GM21367 (cell line): ENCODE measurements at regions not wholly inside any gene's neighbourhood (a gene's known extent, or its start where the extent isn't known, plus 50 kb on each side); places are given as distances from the start of the nearest gene placed in this dataset.
"Not testable (repeated sequence)": the region's sequence is repeated elsewhere in the genome, so short reads cannot be mapped to it uniquely, and the experiment has no call there.

Experiments
- ATAC-seq: cut with Tn5 transposase; IDR thresholded peaks from one replicate; pipeline ENCODE4 v1.9.1; 2021; ENCODE audit not compliant: unreplicated experiment

DNA sequence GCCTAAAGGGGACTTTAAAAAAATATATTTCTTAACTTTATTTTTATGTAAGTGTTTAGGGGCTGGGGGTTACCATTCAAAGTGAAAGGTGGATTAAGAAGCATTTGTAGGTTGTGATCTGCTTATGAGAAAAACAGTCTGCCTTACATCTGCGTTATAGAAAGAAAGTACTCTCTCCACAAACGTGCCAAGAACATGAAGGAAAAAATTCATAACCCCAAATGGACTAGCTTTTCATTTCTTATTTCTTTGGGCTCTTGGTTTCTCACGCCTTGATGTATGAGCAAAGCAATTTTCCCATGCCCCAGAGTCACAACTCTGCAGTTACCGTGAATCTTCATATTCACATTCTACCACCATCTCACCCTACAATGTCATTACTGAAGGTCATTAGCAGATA lies 1165.1 kb upstream of the ADGRL4 start:
- ATAC-seq = no peak

DNA sequence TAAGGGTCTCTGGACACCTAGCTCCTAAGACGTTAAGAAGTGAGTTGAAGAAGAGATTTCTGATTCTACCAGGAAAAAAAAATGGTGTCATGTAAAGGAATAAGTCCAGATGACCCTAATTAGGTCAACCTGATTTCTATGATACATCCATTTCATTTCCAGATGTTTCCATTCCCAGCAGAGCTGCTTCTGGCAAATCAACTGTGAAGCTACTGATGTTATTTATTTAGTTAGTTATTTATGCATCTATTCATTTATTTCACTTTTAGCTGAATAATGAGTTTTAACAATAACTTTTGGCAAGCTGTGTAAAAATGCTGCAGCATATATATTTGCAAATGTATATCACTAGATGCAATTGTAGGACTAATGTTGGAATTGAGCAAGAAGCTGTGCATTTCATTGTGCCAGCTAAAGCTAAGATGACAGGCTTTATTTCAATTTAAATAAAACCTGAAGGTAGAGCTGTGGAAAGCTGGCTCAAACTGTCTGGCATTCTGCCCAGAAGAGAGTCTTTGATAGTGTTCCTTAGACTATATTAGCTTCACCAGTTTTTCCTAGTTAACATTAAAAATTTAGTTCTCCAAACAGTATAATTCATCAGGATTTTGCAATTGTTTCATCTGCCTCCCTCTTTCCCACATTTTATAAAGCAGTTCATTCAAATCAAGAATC lies 1164.4 kb upstream of the ADGRL4 start:
- ATAC-seq = no peak

DNA sequence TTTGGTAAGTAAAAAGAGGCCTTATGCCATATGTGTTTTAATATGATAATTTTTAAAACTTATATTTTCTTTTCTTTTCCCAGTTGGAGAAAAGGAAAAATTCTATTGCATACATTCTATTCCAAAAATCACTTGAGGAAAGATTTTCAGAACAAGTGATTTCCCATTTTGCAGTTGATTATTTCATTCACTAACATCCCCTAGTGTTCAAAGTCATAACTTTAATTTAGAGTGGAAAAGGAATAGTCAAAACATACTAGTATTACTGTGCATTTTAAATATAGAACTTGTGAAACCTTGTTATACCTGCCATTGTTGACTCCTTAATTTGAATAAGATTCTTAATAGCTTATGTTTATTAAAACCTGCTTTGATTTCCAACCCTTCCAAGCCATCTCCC lies 1157.6 kb upstream of the ADGRL4 start:
- no peak for ATAC-seq

DNA sequence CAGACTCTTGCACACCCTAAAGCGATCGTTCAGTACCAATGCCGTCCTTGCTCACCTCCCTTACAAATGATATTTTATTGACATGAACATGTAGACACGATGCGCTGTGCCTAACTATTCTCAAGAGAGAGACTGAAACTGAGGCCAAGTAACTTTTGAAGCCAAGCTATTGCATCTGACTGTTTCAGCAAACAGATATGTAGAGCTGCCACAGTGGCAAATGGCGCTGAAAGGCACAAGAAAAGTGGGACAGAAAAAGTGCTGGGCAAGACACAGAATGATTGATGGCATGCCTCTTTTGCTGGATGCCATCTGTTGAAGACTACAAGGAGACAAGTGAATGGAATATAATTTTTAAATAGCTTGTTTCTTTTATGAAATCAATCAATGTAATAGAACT lies 1157.2 kb upstream of the ADGRL4 start:
- no peak for ATAC-seq

DNA sequence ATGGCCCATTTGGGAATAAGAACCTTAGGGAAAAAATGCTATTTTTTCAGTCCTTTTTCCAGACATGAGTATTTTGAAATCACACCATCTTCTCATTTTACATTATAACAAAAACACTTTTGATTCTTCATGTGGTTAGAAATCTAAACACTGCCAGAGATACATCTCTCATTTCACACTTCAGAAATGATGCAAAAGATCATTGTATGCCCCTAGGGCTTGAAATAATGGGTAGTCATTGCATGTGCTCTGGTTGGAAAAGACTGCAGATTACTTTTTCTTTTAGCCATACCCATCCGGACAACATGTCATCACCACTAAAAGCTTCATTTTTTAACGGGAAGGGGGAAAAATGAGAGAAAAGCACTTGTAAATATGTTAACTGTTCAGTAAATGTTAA lies 1152.2 kb upstream of the ADGRL4 start:
- no peak for ATAC-seq

GRCh38 chr1:80158266-80158665 lies 1151.7 kb upstream of the ADGRL4 start:
- ATAC-seq = no peak

DNA sequence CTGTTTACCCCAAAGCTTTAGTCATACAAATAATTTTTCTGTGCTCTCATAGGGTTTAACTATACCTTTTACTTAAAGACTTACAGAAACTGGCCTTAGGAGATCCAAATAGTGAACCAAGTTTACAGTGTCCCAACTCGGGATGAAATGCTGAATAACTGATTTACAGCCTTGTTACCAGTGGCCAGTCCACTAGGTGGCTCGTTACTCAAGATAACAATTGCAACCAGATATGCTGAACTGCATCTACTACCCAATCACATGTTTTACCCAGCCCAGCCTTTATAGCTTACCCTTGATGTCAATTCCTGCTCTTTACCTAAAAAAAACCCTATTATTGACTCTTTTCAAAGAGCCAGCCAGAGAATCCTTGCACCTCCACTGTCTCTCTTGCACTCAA lies 1148.8 kb upstream of the ADGRL4 start:
- no peak for ATAC-seq

GRCh38 chr1:80154176-80154575 lies 1147.6 kb upstream of the ADGRL4 start:
- no peak for ATAC-seq

- no peak for ATAC-seq
These were observed 1147.2 kb upstream of the ADGRL4 start for GRCh38 chr1:80153762-80154161.

DNA sequence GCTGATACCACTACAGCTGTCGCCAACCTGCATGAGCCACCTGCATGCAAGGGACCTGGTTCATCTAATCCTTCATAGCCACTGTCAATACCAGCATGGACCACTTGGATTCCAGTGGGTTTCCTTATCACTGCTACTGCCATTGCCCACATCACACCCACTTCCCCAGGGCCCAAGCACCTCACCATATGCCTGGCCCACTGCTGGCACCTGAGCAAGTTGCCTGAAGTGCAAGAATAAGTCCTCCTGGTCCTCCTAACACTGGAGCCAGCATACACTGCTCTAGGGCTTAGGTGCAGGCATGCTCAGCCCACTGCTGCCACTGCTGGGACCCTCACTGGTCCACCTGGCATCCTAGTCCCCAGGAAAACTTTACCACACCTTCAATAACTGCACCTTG lies 1136.8 kb upstream of the ADGRL4 start:
- ATAC-seq = no peak

DNA sequence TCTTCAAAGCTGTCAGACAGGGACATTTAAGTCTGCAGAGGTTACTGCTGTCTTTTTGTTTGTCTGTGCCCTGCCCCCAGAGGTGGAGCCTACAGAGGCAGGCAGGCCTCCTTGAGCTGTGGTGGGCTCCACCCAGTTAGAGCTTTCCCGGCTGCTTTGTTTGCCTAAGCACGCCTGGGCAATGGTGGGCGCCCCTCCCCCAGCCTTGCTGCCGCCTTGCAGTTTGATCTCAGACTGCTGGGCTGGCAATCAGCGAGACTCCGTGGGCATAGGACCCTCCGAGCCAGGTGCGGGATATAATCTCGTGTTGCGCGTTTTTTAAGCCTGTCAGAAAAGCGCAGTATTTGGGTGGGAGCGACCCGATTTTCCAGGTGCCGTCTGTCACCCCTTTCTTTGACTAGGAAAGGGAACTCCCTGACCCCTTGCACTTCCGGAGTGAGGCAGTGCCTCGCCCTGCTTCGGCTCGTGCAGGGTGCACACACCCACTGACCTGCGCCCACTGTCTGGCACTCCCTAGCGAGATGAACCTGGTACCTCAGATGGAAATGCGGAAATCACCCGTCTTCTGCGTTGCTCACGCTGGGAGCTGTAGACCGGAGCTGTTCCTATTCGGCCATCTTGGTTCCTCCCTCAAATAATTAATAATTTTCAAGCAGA lies 1131.5 kb upstream of the ADGRL4 start:
- ATAC-seq = not testable (repeated sequence)

DNA sequence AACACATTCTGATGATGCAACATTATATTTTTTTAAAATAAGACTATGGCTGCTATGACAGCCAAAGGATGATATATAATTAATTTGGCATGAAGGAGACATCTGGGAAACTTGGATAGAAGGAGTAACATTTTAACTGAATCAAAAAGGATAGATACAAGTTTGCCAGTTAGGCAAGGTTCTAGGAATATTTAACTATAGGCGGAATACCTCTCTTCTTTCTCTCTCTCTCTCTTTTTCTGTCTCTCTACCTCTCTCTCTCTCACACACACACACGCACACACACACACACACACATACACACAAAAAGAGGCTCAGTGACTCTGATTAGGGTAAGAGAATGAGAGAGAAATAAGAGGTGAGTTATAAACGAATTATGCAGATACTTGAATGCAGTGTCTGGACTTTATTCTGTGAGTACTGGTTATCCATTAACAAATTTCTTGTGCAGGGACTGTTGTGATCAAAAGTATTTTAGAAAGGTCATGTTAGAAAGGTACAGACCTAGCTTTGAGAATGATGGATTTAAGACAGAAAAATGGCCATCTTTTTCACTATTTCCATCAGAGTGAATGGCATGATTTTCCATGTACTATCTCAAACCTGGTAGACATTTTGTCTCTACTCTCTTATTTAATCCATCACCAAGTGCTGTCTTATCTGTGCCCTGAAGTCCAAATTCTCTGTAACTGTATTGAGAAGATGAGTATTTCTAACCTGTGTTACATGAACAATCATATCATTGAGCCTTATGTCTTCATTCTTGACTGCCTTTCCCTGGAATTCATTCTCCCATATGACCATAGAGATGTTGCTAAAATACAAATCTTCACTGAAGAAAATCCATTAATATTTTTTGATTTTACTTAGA lies 1106.9 kb upstream of the ADGRL4 start:
- ATAC-seq = no peak

DNA sequence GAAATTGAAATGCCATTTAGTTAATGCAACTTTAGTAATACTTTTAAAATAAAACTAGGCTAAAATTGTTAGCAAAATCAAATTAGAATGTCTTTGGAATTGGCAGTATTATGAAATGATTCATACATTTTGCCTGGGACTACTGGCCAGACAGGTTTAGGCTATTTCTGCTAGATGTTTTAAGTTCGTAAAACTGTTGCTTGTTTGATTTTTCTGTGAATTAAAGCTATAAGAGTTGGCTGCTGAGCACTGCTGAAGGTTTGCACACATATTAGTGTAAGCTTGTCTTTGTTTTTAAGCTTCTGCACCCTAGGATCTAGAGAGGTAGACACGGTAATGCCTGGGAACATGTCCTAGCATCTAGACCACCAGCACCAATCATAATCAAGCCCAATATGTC lies 1094.6 kb upstream of the ADGRL4 start:
- no peak for ATAC-seq

DNA sequence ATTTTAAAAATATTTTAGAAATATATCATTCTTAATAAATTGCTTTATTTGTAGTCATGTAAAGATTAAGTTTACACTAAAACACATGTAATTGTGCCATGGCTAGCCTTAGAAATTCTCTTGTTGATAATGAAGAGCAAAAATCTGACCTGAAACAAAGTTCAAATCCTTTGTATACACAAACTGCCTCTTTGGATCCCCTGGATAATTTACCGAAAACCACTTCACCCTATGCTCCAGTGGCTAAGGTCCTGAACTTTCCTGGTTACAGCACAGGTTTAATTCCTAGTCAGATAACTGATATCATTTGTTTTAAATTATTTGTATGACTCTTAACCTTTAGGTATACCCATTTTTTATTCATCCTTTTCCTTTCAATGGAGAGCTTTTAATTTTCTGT lies 1093.2 kb upstream of the ADGRL4 start:
- no peak for ATAC-seq

DNA sequence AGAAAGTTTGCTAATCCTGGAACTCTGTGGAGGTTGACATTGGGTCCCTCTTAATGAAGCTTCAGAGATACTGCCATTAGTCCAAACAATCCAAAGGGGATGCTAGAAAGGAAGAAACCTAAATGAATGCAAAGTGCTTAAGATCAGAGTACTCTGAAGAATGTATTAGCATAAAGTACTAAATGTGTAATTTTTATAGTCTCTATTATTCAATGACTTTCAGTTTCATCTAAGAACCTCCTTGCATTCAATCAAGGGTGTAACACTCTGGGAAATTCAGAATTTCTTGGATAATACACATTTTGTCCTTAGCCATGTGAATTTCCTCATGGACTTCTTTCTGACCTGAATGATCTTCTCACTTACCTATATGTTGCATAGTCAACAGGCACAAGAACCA lies 1078.5 kb upstream of the ADGRL4 start:
- ATAC-seq = no peak

DNA sequence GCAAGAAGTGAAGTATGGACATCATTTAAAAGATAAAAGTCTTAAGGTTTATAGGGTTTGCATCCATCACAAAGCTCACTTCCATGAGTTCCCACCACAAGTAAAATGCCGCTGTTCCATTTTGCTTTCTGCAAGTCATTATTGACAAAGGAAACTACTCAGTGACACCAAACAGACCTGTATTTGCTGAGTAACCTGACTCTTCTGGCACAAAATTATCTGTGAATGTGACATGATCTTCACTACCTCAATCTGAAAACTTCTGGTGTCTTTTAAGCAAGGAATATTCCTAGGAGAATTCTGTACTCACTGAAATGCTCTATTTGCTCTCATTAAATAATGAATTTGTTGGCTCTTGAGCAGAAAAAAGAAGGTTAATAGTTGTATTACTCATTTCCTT lies 1077.4 kb upstream of the ADGRL4 start:
- ATAC-seq = no peak

DNA sequence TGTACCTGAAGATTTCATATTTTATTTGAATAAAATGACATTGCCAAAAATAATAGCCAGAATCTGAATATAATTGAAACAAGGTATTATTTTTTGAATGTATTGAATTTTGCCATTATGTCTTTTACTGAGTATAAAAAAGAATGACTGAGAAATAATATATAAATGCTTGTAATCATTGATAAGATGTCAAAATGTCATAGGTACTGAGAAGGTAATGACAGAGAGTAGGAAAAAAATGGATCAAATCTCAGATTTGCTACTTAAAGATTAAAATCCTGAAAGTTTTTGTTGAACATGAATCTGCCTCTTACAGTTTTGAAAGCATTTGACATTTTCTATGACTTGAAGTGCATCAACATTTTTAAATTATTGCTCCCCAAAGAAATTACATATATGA lies 1069.9 kb upstream of the ADGRL4 start:
- no peak for ATAC-seq

DNA sequence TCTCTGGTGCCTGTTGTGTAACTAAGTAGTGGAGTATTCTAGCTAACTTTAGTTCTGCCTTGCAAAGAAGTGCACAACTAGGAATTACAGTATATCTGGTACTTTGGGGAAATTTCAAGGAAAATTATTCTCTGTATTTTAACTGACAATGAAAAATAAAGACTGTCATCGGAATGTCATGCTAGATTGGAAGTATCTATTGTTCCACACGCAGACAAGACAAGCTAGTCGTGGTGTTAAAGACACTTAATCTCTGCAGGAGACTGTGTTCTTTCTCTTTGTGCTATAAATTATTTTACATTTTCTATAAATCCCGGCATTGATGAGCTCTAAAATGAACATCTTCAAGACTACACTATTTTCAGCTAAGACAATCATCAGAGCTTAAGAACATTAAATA lies 1068.8 kb upstream of the ADGRL4 start:
- no peak for ATAC-seq

DNA sequence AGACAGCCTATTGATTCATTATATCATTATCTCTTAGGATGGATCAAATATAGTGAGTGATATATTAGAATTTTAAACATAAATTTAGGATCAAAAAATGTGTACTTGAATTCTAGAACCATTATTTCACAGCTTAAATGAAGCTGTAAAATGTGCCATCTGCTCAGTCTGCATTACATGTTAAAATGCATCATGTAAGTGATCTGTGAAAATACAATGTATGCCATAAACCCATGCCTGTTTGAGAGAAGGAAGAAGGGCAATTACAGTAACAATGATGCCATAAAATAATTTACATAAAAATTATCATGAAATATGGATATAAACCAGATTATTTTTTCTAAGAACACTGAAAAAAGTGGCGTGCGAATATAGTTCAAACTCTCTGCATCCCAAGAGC lies 1066.0 kb upstream of the ADGRL4 start:
- no peak for ATAC-seq

DNA sequence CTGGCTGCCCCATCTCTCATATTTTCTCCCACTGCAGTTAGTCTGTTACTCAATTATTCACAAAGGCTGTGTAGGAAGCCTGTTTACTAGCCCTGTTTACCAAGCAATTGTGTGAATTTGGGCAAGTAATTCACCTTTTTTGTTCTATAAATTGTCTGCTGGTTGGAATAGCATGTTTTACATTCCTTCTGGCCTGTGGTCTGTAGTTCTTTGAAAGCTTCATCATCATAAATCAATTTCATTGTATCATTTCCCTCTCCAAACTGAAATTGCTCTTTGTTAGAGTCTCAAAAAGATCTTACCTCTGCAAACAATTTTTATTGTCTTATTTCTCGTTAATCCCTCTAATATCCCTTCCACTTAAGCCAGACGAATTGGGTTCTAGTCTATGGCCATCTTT lies 1059.5 kb upstream of the ADGRL4 start:
- no peak for ATAC-seq

DNA sequence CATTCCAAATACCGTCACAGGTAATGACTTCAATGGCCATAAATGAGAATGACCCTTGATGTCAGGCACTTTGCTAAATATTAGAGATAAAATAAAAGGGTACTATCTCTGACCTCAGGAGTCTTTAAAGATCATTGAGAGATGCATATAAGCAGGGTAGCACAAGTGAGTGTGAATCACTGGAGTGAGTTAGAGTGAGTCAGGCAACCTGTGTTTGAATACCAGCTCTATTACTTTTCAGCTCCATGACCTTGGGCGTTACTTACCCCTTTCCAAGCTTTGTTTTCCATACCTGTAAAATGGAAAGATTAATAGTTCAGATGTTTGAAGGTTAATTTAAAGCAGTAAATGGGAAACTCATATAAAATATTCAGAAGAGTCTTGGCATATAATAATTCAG lies 1058.0 kb upstream of the ADGRL4 start:
- no peak for ATAC-seq

DNA sequence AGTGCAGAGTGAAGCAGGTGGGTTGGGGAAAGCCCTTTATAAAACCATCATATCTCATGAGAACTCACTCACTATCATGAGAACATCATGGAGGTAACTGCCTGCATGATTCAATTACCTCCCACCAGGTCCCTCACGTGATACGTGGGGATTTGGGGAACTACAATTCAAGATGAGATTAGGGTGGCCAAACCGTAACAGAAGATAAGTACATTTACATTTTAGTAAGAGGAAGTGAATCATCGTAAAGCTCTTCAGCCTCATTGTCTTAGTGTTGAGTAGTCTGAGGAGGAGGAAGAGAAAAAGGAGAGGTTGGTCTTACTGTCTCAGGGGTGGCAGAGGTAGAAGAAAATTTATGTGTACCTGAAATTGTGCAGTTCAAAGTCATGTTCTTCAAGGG lies 1053.4 kb upstream of the ADGRL4 start:
- ATAC-seq = no peak
